ENCODE measurements at regions not wholly inside any gene's neighbourhood (a gene's known extent, or its start where the extent isn't known, plus 50 kb on each side); places are given as distances from the start of the nearest gene placed in this dataset.
A peak's percentile ranks its signal among the peaks of the same experiment; 100 is the strongest.

DNA sequence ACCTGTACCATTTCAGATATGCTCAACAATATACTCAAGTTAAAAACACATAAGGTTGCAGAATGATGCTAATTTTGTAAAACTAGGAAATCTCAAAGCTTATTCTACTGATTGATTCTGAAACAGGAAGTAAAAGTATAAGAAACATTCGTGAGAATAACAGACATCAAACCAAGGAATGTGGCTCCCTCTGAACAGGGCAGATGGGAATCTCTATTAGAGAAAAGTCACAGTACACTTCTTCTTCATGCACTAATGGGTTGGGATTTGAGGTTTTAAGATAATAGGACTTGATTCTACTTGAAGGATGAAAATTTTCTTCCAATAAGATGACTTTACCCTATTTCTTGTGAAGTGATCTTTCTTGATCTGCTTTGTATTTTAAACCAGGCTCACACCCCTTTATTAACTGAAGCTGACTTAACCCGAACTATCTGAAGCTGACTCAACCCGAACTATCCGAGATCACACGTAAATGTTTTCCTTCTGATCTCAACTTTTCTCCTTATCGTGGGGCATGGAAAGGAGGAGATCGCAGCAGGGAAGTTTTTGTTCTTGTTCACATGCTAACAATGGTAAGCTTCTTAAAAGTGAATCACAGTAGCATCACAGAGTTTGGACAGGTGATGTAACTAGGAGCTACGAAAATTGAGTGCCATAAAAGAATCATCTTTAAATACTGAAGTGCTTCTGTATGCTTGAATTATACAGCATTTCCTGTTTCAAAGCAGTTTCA lies 363.1 kb upstream of the ZFP42 start:
- no peak overlapping the region for H3K27ac ChIP-seq (ENCODE audit: low read depth, low read length)
- no peak overlapping the region for H2BK5ac ChIP-seq (ENCODE audit: low read depth, low read length)
- DNase-seq (ENCODE audit: low read depth in 1 of 2, low spot score in 2 of 2) = no peak
- WGBS, 2 experiments (ENCODE audit: extremely low coverage in 1 of 2, insufficient coverage in 1 of 2, insufficient read length in 1 of 2, insufficient replicate concordance in 2 of 2, low coverage in 1 of 2, low lambda C conversion rate in 2 of 2, missing lambda C conversion rate in 1 of 2) = 71% methylated on average over 8 of the region's 8 CpGs; no CpG with 5 or more reads in 1 of the 2 experiments
- H3K18ac ChIP-seq (ENCODE audit: extremely low read depth, low read length) = no peak overlapping the region
- no peak overlapping the region for H2BK15ac ChIP-seq (ENCODE audit: low read length)
- H3K23ac ChIP-seq (ENCODE audit: insufficient read length) = no peak overlapping the region
- H2AFZ ChIP-seq (ENCODE audit: low read length) = no peak overlapping the region
- no peak overlapping the region for H4K8ac ChIP-seq (ENCODE audit: extremely low read depth, insufficient read depth, low read length)
- H2BK12ac ChIP-seq (ENCODE audit: low read depth, low read length) = no peak overlapping the region
- H2BK120ac ChIP-seq (replicated peaks; ENCODE audit: low read depth, low read length) = no peak overlapping the region
- no peak overlapping the region for H4K91ac ChIP-seq (replicated peaks; ENCODE audit: insufficient read length, low read length)
- H3K27me3 ChIP-seq (replicated peaks in 1 of 4; ENCODE audit: control insufficient read depth in 3 of 4, extremely low read depth in 1 of 4, insufficient read depth in 3 of 4, low read length in 3 of 4) = no peaks in the 10 kb centered on the region
- no peaks in the 10 kb centered on the region for H3K79me2 ChIP-seq (ENCODE audit: control insufficient read depth in 1 of 2, insufficient read depth in 2 of 2, low read length in 2 of 2)
- H3K79me1 ChIP-seq (ENCODE audit: low read depth, low read length) = no peaks in the 10 kb centered on the region
- H3K9ac ChIP-seq (replicated peaks in 1 of 4; ENCODE audit: extremely low read depth in 1 of 4, low read depth in 3 of 4, low read length in 3 of 4) = no peak overlapping the region
- no peak overlapping the region for H2AK5ac ChIP-seq (ENCODE audit: low read depth, low read length)
- no peaks in the 10 kb centered on the region for H4K20me1 ChIP-seq (replicated peaks in 1 of 2; ENCODE audit: control insufficient read depth in 1 of 2, insufficient read depth in 2 of 2, low read length in 2 of 2)
- no peaks in the 10 kb centered on the region for H3K36me3 ChIP-seq (ENCODE audit: control insufficient read depth in 2 of 4, insufficient read depth in 4 of 4, low read length in 3 of 4)
- peak overlapping the region in 1 of 2 experiments; percentile 48; a peak in 2 of 4 replicates for H3K4me2 ChIP-seq (ENCODE audit: insufficient read depth in 1 of 2, low read depth in 2 of 2, low read length in 2 of 2)
- H3K4me1 ChIP-seq (replicated peaks in 1 of 4; ENCODE audit: control insufficient read depth in 3 of 4, insufficient read depth in 4 of 4, low read length in 3 of 4) = peaks cover 0 to 6% (median 3%) of the 10 kb centered on the region in 4 experiments; a peak in 2 of 7 replicates
- H3K14ac ChIP-seq (ENCODE audit: insufficient read length) = no peak overlapping the region
- no peak overlapping the region for H3K4ac ChIP-seq (replicated peaks; ENCODE audit: insufficient read length, low read depth, low read length)
- FAIRE-seq = no peak
- no peaks in the 10 kb centered on the region for H3K9me3 ChIP-seq (ENCODE audit: insufficient read depth in 2 of 2, low read depth in 1 of 2, low read length in 1 of 2)
- no peak overlapping the region for H3K56ac ChIP-seq (replicated peaks; ENCODE audit: insufficient read length, low read depth, low read length)
- H4K5ac ChIP-seq (ENCODE audit: insufficient read length, low read depth, low read length) = no peak overlapping the region
- POLR2A ChIA-PET (ENCODE audit: partially characterized antibody) = no interaction called here
- H3K23me2 ChIP-seq (ENCODE audit: low read depth, low read length) = no peaks in the 10 kb centered on the region
- no peak overlapping the region; a peak in 1 of 8 replicates for H3K4me3 ChIP-seq (ENCODE audit: extremely low read depth in 1 of 4, insufficient read depth in 2 of 4, low read depth in 3 of 4, low read length in 4 of 4)
- CTCF ChIA-PET (ENCODE audit: partially characterized antibody) = no interaction called here
- H2BK20ac ChIP-seq (ENCODE audit: low read length) = no peak overlapping the region
- TF ChIP-seq RNF2 (IDR thresholded peaks at IDR 0.05; ENCODE audit: borderline replicate concordance, low read depth, low read length, missing control alignments, poor library complexity, severe bottlenecking) (no peak), RFX5 (IDR thresholded peaks at IDR 0.05; ENCODE audit: borderline replicate concordance, low read depth, low read length) (no peak), PHF8 (conservative IDR thresholded peaks at IDR 0.05; ENCODE audit: low read depth, low read length) (no peak), SP1 (IDR thresholded peaks at IDR 0.05; ENCODE audit: low read depth, low read length) (no peak), NANOG (IDR thresholded peaks at IDR 0.05; ENCODE audit: insufficient read depth, low read depth, low read length, poor library complexity, severe bottlenecking) (no peak), RXRA (IDR thresholded peaks at IDR 0.05; ENCODE audit: insufficient read depth, low read depth, low read length) (no peak), JUN (IDR thresholded peaks at IDR 0.05; ENCODE audit: low read depth, low read length) (no peak), GTF2F1 (IDR thresholded peaks at IDR 0.05; ENCODE audit: borderline replicate concordance, low read depth, low read length) (no peak), CTBP2 (IDR thresholded peaks at IDR 0.05; ENCODE audit: borderline replicate concordance, insufficient read depth, insufficient read length, low read length) (no peak), RAD21 (IDR thresholded peaks at IDR 0.05 in 1 of 2, conservative IDR thresholded peaks at IDR 0.05 in 1 of 2; ENCODE audit: low read depth in 2 of 2, low read length in 2 of 2) (no peak), ZNF274 (IDR thresholded peaks at IDR 0.05; ENCODE audit: borderline replicate concordance, extremely low read depth, low read length) (no peak), SRF (IDR thresholded peaks at IDR 0.05; ENCODE audit: low read depth, low read length) (no peak)

Data from H1 (cell line).